ENCODE measurements at regions not wholly inside any gene's neighbourhood (a gene's known extent, or its start where the extent isn't known, plus 50 kb on each side); places are given as distances from the start of the nearest gene placed in this dataset.

- Mint-ChIP-seq H3K4me1 (no peaks in the 10 kb centered on the region), H3K9me3 (no peaks in the 10 kb centered on the region), H3K27ac (no peak overlapping the region), H3K27me3 (ENCODE audit: low read depth in 2 of 2) (no peaks in the 10 kb centered on the region), H3K36me3 (no peaks in the 10 kb centered on the region), H3K4me3 (no peak overlapping the region)
- H3K27me3 ChIP-seq (ENCODE audit: control insufficient read depth, insufficient read depth, low read length) = no peaks in the 10 kb centered on the region
- ATAC-seq (no peak), DNase-seq (no peak)
- H3K27ac ChIP-seq (ENCODE audit: low read length) = peak overlapping the region; percentile 55
- intact Hi-C loops (cut with micrococcal nuclease) = no loop called here
- no peaks in the 10 kb centered on the region for H3K9me3 ChIP-seq (ENCODE audit: control insufficient read depth, insufficient read depth, low read length)
- no peak overlapping the region for H3K4me3 ChIP-seq (ENCODE audit: low read length)
- 17% methylated on average over 2 of the region's 9 CpGs for WGBS (ENCODE audit: insufficient coverage)
- no peak for TF ChIP-seq CTCF (IDR thresholded peaks at IDR 0.05)
- peaks cover 3% of the 10 kb centered on the region for H3K4me1 ChIP-seq (ENCODE audit: control insufficient read depth, insufficient read depth, low read length)
- no peaks in the 10 kb centered on the region for H3K36me3 ChIP-seq (ENCODE audit: control insufficient read depth, insufficient read depth, low read length)
These were observed 171.2 kb downstream of the TMA16 start for GRCh38 chr4:163665521-163666331.

- Histone ChIP-seq H3K27me3 (ENCODE audit: control insufficient read depth, insufficient read depth, low read length) (no peaks in the 10 kb centered on the region), H3K4me3 (ENCODE audit: low read length) (no peak overlapping the region), H3K9me3 (ENCODE audit: control insufficient read depth, insufficient read depth, low read length) (no peaks in the 10 kb centered on the region), H3K27ac (ENCODE audit: low read length) (peak overlapping the region; percentile 55), H3K4me1 (ENCODE audit: control insufficient read depth, insufficient read depth, low read length) (peaks cover 3% of the 10 kb centered on the region), H3K36me3 (ENCODE audit: control insufficient read depth, insufficient read depth, low read length) (no peaks in the 10 kb centered on the region)
- no peak overlapping the region for H3K27ac Mint-ChIP-seq
- no peaks in the 10 kb centered on the region for H3K36me3 Mint-ChIP-seq
- H3K4me3 Mint-ChIP-seq = no peak overlapping the region
- DNase-seq = no peak
- no peak for TF ChIP-seq CTCF (IDR thresholded peaks at IDR 0.05)
- H3K4me1 Mint-ChIP-seq = no peaks in the 10 kb centered on the region
- no peaks in the 10 kb centered on the region for H3K27me3 Mint-ChIP-seq (ENCODE audit: low read depth in 2 of 2)
- H3K9me3 Mint-ChIP-seq = no peaks in the 10 kb centered on the region
- ATAC-seq = no peak
- intact Hi-C loops (cut with micrococcal nuclease) = no loop called here
These were observed 171.9 kb downstream of the TMA16 start for GRCh38 chr4:163666332-163666873.

- no peak overlapping the region for H3K27ac Mint-ChIP-seq
- H3K36me3 Mint-ChIP-seq = no peaks in the 10 kb centered on the region
- H3K27ac ChIP-seq (ENCODE audit: low read length) = no peak overlapping the region
- no peak for TF ChIP-seq CTCF (IDR thresholded peaks at IDR 0.05)
- ATAC-seq = no peak
- no peaks in the 10 kb centered on the region for H3K4me1 ChIP-seq (ENCODE audit: control insufficient read depth, insufficient read depth, low read length)
- H3K9me3 Mint-ChIP-seq = no peaks in the 10 kb centered on the region
- no peaks in the 10 kb centered on the region for H3K9me3 ChIP-seq (ENCODE audit: control insufficient read depth, insufficient read depth, low read length)
- no peaks in the 10 kb centered on the region for H3K36me3 ChIP-seq (ENCODE audit: control insufficient read depth, insufficient read depth, low read length)
- no peak overlapping the region for H3K4me3 Mint-ChIP-seq
- no peaks in the 10 kb centered on the region for H3K4me1 Mint-ChIP-seq
- WGBS (ENCODE audit: insufficient coverage) = 83% methylated on average over 3 of the region's 3 CpGs
- peaks cover 0 to 4% of the 10 kb centered on the region in 2 donors for H3K27me3 Mint-ChIP-seq (ENCODE audit: low read depth in 2 of 2)
- intact Hi-C loops (cut with micrococcal nuclease) = no loop called here
- no peak for DNase-seq
- no peaks in the 10 kb centered on the region for H3K27me3 ChIP-seq (ENCODE audit: control insufficient read depth, insufficient read depth, low read length)
- no peak overlapping the region for H3K4me3 ChIP-seq (ENCODE audit: low read length)
These were observed 178.3 kb downstream of the TMA16 start for GRCh38 chr4:163672751-163673150.

All from natural killer cell (primary cell).